GM18505 (cell line): ENCODE measurements at regions not wholly inside any gene's neighbourhood (a gene's known extent, or its start where the extent isn't known, plus 50 kb on each side); places are given as distances from the start of the nearest gene placed in this dataset.

Experiments used
- ATAC-seq: cut with Tn5 transposase; IDR thresholded peaks from one replicate; pipeline ENCODE4 v1.9.1; 2021; ENCODE audit not compliant: unreplicated experiment
- POLR2A ChIP-seq: IDR thresholded peaks from 4 replicates; pipeline ENCODE4 v1.6.1; 2011; ENCODE audit warnings: borderline replicate concordance; ENCODE audit not compliant: insufficient read depth, insufficient read length; ENCODE audit errors: extremely low read depth

GRCh38 chr15:39365161-39365560 lies 215.7 kb upstream of the THBS1 start:
- no peak for ATAC-seq
- no peak for TF ChIP-seq POLR2A

GRCh38 chr15:39365873-39366272 lies 215.0 kb upstream of the THBS1 start:
- no peak for TF ChIP-seq POLR2A
- no peak for ATAC-seq

- no peak for TF ChIP-seq POLR2A
These were observed 213.3 kb upstream of the THBS1 start for GRCh38 chr15:39367596-39367995.

DNA sequence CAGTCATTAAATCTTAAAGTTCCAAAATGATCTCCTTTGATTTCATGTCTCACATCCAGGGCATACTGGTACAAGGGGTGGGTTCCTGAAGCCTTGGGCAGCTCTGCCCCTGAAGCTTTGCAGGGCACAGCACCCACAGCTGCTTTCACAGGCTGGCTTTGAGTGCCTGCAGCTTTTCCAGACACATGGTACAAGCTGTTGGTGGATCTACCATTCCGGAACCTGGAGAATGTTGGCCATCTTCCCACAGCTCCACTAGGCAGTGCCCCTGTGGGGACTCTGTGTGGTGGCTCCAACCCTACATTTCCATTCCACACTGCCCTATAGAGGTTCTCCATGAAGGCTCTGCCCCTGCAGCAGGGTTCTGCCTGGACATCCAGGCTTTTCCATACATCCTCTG lies 211.1 kb upstream of the THBS1 start:
- TF ChIP-seq POLR2A, result no peak

More at GRCh38 chr15:39367596-39367995, 213.3 kb upstream of the THBS1 start:
- ATAC-seq, result no peak

DNA sequence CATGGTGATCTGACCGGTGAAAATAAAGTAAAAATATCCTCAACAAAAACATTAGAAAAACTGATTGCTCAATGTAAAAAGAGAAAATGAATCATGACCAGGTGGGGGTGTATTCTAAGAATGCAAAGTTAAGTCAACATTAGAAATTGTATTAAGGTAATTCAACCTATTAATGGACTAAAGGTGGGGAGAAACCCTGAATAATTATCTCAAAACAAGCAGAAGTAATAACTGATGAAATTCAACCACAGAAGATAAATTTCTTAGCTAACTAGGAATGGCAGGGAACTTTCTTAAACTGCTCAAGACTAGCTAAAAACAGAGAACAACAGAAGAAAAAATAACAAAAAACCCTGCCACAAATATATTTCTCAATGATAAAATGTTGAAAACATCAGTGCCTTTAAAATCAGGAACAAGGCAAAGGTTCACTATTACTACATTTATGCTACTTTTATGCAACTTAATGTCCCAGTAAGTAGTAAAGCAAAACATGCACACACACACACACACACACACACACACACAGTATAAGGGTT lies 204.4 kb upstream of the THBS1 start:
- no peak for TF ChIP-seq POLR2A
- ATAC-seq, result no peak

More for the DNA sequence above, 211.1 kb upstream of the THBS1 start:
- ATAC-seq, result no peak

- no peak for TF ChIP-seq POLR2A
- no peak for ATAC-seq
These were observed 199.4 kb upstream of the THBS1 start for GRCh38 chr15:39381517-39381916.

- ATAC-seq, result no peak
- TF ChIP-seq POLR2A, result no peak
These were observed 192.8 kb upstream of the THBS1 start for GRCh38 chr15:39388118-39388517.

- no peak for TF ChIP-seq POLR2A
These were observed 189.6 kb upstream of the THBS1 start for GRCh38 chr15:39391230-39391629.

DNA sequence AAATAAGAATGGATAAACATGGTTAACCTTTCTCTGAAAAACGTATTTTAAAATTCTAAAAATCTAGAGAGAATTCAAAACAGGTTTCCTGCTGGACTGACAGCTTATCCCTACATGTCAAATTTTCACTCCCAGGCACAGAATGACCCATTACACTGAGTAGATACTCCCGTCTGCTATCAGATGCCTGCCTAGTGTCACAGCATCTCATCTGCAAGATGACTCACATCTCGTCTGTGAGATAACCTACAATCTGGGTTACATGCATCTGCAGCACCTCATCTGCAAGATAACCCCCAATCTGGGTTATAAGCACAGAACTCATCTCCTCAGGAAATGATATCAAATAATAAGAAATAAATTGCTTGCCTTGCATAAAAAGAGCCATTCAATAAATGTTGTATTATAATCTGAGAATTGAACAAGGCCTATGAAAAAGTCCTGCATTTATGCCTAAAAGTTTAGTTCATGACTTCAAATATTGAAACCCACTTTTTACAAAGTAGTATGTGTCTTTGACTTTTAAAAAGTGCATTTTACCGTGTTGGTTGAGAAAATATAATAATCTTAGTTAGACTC lies 188.3 kb upstream of the THBS1 start:
- TF ChIP-seq POLR2A, result no peak
- ATAC-seq, result no peak

More at GRCh38 chr15:39391230-39391629, 189.6 kb upstream of the THBS1 start:
- no peak for ATAC-seq

- no peak for ATAC-seq
- TF ChIP-seq POLR2A, result no peak
These were observed 187.1 kb upstream of the THBS1 start for GRCh38 chr15:39393575-39394335.

DNA sequence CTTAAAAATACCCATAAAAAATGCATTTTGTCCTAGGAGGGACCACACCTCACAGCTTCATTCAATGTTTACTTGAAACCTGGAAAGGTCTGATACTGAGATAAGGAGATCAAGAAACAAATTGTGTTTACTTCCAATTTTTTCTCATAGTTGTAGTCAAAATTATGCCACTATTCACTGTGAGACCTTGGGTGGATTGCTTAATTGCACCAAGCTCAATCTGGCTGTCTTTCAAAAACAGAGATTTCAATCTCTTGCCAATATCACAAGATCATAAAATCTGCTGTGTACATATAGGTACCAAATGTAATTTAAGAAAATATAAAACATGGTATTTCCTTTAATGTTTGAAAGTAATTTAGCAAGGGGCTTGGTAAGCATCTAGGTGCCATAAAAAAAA lies 186.4 kb upstream of the THBS1 start:
- TF ChIP-seq POLR2A, result no peak
- ATAC-seq, result no peak

DNA sequence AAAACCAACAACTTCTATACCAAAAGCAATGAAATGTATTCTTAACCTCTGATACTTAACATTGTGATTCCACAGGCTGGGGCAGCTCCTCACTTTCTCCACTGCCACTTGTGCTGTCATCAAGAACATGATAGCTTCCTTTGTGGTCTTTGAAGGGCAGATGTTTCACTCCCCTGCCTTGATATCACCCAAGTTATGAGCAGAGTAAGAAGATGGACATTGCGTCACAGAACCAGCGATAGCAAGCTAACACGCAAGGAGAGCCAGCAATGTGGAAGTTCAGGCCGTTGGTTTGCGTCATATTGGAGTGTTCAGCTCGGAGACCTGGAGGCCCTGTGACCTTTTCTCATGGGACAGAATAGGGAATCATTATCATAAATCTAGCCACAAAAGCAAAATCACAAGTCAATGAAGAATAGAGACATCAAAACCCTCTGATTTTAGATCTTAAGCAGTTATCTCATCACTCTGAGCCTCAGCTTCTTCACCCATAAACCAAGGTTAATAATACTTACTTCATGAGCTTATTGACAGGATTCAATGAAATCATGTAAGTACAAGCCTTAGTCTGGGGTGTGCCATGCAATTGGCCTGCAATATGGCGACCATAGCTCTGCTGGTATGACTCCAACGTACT lies 183.8 kb upstream of the THBS1 start:
- TF ChIP-seq POLR2A, result no peak
- no peak for ATAC-seq

- TF ChIP-seq POLR2A, result no peak
- ATAC-seq, result no peak
These were observed 183.0 kb upstream of the THBS1 start for GRCh38 chr15:39397883-39398282.
